Small intestine (tissue), 7 donors: ENCODE measurements at regions not wholly inside any gene's neighbourhood (a gene's known extent, or its start where the extent isn't known, plus 50 kb on each side); places are given as distances from the start of the nearest gene placed in this dataset.
"Not testable (repeated sequence)": the region's sequence is repeated elsewhere in the genome, so short reads cannot be mapped to it uniquely, and the experiment has no call there.

Experiments
- DNase-seq, 2 donors: peaks; one replicate each; pipeline versions ENCODE4 v3.0.0 to v3.0.0-alpha.2; 2013
- FAIRE-seq: peaks from 2 replicates; lab custom pipeline; 2012; peaks lifted over from hg19 to GRCh38; lab: Jason Lieb, UNC
- H3K27ac ChIP-seq, 3 donors: one replicate each; pipeline ENCODE4 v1.5.1; 2013; ENCODE audit warnings: low read length in 2 of 3, mild to moderate bottlenecking in 2 of 3, control low read depth in 1 of 3, inconsistent platforms in 1 of 3, low read depth in 1 of 3, moderate library complexity in 1 of 3
- H3K27me3 ChIP-seq, 3 donors: one replicate each; pipeline ENCODE4 v1.6.1; 2013; ENCODE audit warnings: low read length in 3 of 3, inconsistent platforms in 1 of 3; ENCODE audit not compliant: control insufficient read depth in 3 of 3, insufficient read depth in 3 of 3
- H3K36me3 ChIP-seq, 3 donors: one replicate each; pipeline ENCODE4 v1.6.1; 2013; ENCODE audit warnings: low read length in 3 of 3, inconsistent platforms in 1 of 3, low read depth in 1 of 3, mild to moderate bottlenecking in 1 of 3, moderate library complexity in 1 of 3; ENCODE audit not compliant: control insufficient read depth in 3 of 3, insufficient read depth in 2 of 3
- H3K4me1 ChIP-seq, 3 donors: one replicate each; pipeline ENCODE4 v1.6.1; 2013; ENCODE audit warnings: low read length in 2 of 3, inconsistent platforms in 1 of 3, low read depth in 1 of 3, mild to moderate bottlenecking in 1 of 3, moderate library complexity in 1 of 3; ENCODE audit not compliant: control insufficient read depth in 3 of 3, insufficient read depth in 2 of 3
- H3K4me3 ChIP-seq, 3 donors: one replicate each; pipeline ENCODE4 v1.5.1; 2013; ENCODE audit warnings: low read length in 3 of 3, control low read depth in 1 of 3, inconsistent platforms in 1 of 3, low read depth in 1 of 3, mild to moderate bottlenecking in 1 of 3, moderate library complexity in 1 of 3
- H3K9me3 ChIP-seq, 2 donors: one replicate each; pipeline ENCODE4 v1.6.1; 2013; ENCODE audit warnings: low read depth in 1 of 2, low read length in 1 of 2; ENCODE audit not compliant: control insufficient read depth in 2 of 2, insufficient read depth in 1 of 2
- WGBS, 3 donors: extraction: QIAGEN DNeasy Blood & Tissue Kit; methylation state at CpG; one replicate each; pipeline ENCODE4 v1.1.7; 2013; 5-methylcytosine and 5-hydroxymethylcytosine counted together
- donor health status: healthy with polysubstance abuse.
- donor health status: control.
- donor health status: control.
- donor health status: Bipolar disorder and iron deficiency.
- donor health status: healthy.

DNA sequence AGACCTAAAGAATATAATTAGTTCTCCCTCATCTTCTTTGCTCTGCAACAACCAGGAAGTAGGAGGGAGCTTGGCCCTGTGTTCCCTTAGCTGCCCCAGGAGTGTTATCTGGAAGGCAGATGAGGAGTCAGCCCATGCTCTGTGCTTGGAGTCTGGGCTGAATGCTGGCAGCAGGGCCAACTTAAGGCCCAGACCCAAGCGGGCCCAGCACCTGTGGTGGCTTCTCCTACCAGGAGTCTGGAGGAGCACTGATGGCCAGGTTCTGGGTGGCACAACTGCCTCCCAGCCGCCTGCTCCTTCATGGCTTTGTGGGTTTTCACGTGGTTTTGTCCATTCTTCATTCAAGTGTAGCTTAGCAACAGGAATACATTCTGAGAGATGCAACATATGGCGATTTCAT lies 1910.7 kb upstream of the LRRTM1 start:
- no peak overlapping the region for H3K4me3 ChIP-seq

DNA sequence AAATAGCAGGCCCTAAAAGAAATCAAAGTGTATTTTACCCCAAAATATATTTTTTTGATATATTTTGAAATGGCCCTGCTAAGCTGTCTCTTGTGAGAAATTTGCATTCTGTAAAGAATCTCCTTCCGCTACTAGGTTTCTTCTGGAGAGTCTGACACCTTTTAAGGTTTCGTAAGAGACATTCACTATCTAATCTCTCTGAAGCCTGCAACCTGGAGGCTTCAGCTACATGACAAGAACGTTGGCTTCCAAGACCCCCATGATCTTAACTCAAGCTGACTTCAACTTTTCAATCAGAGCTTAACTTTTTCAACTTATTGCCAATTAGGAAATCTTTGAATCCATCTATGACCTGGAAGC lies 1894.9 kb upstream of the LRRTM1 start:
- no peaks in the 10 kb centered on the region for H3K9me3 ChIP-seq
- 64 to 70% (median 65%) methylated on average over 3 of the region's 3 CpGs for WGBS, 3 donors
- no peaks in the 10 kb centered on the region for H3K36me3 ChIP-seq
- H3K27me3 ChIP-seq: no peaks in the 10 kb centered on the region
- DNase-seq (no peak), FAIRE-seq (no peak)
- H3K4me1 ChIP-seq: no peaks in the 10 kb centered on the region
- no peak overlapping the region for H3K27ac ChIP-seq
- no peak overlapping the region for H3K4me3 ChIP-seq

More for the DNA sequence above, 1910.7 kb upstream of the LRRTM1 start:
- WGBS, 3 donors: 57 to 78% (median 78%) methylated on average over 4 of the region's 4 CpGs
- Histone ChIP-seq H3K27ac (no peak overlapping the region), H3K27me3 (no peaks in the 10 kb centered on the region), H3K9me3 (peaks cover 0 to 4% of the 10 kb centered on the region in 2 donors), H3K36me3 (no peaks in the 10 kb centered on the region), H3K4me1 (no peaks in the 10 kb centered on the region)
- FAIRE-seq (no peak), DNase-seq (no peak)

DNA sequence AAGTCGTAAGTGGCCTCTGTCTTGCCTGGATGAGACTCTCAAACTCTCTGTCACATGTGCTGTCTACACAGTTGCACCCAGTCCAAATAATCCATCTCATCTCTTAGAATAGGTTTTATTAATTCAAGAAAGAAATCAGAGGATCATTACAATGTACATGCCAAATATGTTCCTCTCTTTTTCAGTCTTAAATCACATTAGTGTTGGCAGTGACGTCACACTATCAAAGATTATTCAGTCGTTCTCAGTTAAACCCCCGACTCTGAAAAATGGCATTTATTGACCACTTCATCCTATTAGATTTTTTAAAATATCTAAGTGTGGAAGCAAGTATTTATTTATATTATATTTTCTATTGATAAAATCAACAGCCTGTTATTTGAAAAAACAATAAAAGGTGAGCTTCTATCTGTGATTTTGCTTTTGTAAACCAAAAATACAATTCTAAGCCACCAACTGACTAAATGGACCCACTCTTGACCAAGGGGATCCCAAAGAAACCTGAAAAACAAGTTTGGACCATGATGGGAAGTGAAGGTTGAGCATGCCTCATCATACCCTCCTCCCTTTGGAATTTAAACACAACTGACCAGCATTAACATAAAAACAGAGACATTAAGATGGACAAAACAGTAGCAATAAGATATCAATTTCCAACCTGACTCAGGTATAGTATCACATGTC lies 1894.4 kb upstream of the LRRTM1 start:
- Histone ChIP-seq H3K36me3 (no peaks in the 10 kb centered on the region), H3K4me3 (no peak overlapping the region), H3K9me3 (no peaks in the 10 kb centered on the region), H3K27ac (no peak overlapping the region), H3K4me1 (no peaks in the 10 kb centered on the region), H3K27me3 (no peaks in the 10 kb centered on the region)
- DNase-seq (no peak), FAIRE-seq (no peak)
- 83 to 91% (median 88%) methylated on average over 4 of the region's 4 CpGs for WGBS, 3 donors

DNA sequence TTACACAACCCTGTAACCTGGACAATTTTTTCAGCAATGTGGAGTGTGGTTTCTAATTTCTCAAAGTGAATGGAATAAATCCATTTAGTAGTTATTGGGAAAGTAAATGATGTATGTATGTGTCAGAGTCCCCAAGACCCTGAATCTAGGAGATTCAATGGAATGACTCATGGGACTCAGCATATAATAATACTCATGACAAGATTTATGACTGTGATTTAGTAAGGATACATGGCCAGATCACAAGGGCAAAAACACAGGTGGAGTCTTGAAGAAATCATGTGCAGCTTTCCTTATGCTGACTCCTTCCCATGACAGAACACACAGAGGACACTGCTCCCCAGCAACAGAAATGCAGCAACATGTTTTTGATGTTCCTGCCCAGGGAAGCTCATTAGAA lies 1877.7 kb upstream of the LRRTM1 start:
- no peak overlapping the region for H3K27ac ChIP-seq
- no peaks in the 10 kb centered on the region for H3K4me1 ChIP-seq
- no peaks in the 10 kb centered on the region for H3K36me3 ChIP-seq
- H3K4me3 ChIP-seq: no peak overlapping the region
- no peaks in the 10 kb centered on the region for H3K9me3 ChIP-seq
- H3K27me3 ChIP-seq: no peaks in the 10 kb centered on the region
- DNase-seq: peak in 1 of 2 donors; percentile 7
- FAIRE-seq: no peak

DNA sequence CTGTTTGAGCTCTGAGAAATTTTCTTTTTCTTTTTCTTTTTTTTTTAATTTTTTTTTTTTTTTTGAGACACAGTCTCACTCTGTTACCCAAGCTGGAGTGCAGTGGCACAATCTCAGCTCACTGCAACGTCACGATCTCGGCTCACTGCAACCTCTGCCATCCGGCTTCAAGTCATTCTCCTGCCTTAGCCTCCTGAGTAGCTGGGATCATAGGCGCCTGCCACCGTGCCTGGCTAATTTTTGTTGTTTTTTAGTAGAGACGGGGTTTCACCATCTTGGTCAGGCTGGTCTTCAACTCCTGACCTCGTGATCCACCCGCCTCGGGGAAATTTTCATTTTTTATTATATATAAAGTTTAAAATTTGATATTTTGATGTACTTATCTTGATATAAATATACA lies 1870.7 kb upstream of the LRRTM1 start:
- not testable (repeated sequence) for H3K4me1 ChIP-seq, H3K4me3 ChIP-seq, FAIRE-seq, H3K36me3 ChIP-seq, H3K27ac ChIP-seq, H3K27me3 ChIP-seq, DNase-seq, H3K9me3 ChIP-seq
- 90 to 93% (median 91%) methylated on average over 10 of the region's 10 CpGs for WGBS, 3 donors

DNA sequence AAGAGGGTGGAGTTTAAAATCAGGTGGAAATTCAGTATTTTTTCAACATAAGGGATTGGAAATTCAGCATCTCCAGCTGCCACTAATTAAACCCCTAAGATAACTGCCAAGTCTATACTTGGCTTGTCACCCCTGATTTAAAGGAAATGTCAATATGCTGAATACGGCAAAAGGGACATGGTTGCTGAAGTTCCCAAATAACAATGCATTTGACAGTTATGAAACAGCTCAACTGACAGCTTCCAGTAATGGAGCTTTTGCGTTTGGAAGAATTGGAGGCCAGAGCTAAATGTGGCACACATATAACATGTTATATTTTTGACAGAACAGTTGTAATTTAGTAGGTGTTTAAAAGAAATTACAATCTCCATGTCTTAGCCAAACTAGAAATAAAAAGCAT lies 1867.9 kb upstream of the LRRTM1 start:
- DNase-seq: no peak
- Histone ChIP-seq H3K27ac (no peak overlapping the region), H3K4me1 (no peaks in the 10 kb centered on the region), H3K27me3 (no peaks in the 10 kb centered on the region), H3K36me3 (no peaks in the 10 kb centered on the region), H3K9me3 (no peaks in the 10 kb centered on the region), H3K4me3 (no peak overlapping the region)
- FAIRE-seq: no peak
- WGBS, 3 donors: 73 to 83% (median 75%) methylated on average over 2 of the region's 2 CpGs

DNA sequence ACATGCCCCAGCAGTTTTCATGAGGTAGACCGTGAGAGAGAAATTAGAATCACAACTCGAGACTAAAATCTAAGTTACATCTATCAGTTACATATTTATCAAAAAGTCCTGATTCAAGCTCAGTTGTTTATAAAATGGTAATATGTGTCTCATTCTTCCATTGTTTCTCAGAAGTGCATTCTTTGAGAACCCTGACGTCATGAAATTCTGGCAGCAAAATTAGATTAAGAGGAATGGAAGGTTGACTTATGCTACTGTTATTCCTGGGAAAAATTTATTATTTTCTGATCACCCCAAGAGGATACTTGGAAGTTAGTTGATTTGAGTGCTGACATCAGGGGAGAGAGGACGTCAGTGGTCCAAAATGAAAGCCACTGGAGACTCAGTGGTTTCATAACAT lies 1864.8 kb upstream of the LRRTM1 start:
- no peak for FAIRE-seq
- Histone ChIP-seq H3K4me1 (no peaks in the 10 kb centered on the region), H3K9me3 (no peaks in the 10 kb centered on the region), H3K36me3 (no peaks in the 10 kb centered on the region), H3K4me3 (no peak overlapping the region), H3K27me3 (no peaks in the 10 kb centered on the region), H3K27ac (no peak overlapping the region)
- WGBS, 3 donors: 75 to 84% (median 83%) methylated on average over 4 of the region's 4 CpGs
- no peak for DNase-seq

DNA sequence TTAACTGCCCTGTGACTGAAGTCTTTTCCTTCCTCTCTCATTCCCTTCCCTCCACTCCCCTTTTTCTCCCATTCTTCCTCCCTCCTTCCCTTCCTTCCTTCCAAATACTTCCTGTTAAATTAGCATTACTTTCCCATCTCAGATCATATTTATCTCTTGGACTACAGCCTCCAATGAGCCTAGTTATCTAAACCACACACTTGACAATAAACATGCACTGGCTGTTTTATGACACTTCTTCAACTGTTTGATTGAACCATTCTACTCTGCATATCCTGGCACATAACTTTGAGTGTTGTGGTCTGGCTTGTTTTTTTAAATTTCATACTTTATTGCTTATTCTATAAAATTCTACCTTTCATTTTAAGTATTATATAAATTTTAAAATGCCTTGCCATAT lies 1860.8 kb upstream of the LRRTM1 start:
- no peak for DNase-seq
- H3K4me1 ChIP-seq: no peaks in the 10 kb centered on the region
- H3K27me3 ChIP-seq: no peaks in the 10 kb centered on the region
- no peak for FAIRE-seq
- no peaks in the 10 kb centered on the region for H3K36me3 ChIP-seq
- no peak overlapping the region for H3K27ac ChIP-seq
- H3K4me3 ChIP-seq: no peak overlapping the region
- no peaks in the 10 kb centered on the region for H3K9me3 ChIP-seq

DNA sequence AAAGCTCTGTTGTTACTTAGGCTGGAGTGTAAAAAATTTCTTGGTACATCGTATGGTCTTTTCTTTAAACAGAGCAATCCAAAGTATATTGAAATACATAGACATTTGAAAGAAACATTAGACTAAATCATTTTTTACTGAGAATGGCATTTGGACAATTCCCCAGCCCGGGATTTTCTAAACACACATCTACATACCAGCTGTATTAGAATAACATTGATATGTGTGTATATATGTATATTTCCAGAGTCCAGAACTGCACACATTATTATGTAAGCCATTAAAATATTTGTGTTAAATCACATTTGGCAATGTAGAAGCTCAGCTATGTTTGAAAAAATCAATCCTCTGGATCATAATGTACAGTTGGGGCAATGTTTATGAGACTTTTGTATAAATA lies 1853.6 kb upstream of the LRRTM1 start:
- Histone ChIP-seq H3K36me3 (no peaks in the 10 kb centered on the region), H3K27me3 (no peaks in the 10 kb centered on the region), H3K4me3 (no peak overlapping the region), H3K27ac (no peak overlapping the region), H3K4me1 (no peaks in the 10 kb centered on the region), H3K9me3 (no peaks in the 10 kb centered on the region)
- WGBS, 3 donors: 66 to 80% (median 77%) methylated on average over 2 of the region's 2 CpGs
- FAIRE-seq: no peak
- DNase-seq: no peak
